GM18508 (cell line): ENCODE measurements at regions not wholly inside any gene's neighbourhood (a gene's known extent, or its start where the extent isn't known, plus 50 kb on each side); places are given as distances from the start of the nearest gene placed in this dataset.
"Not testable (repeated sequence)": the region's sequence is repeated elsewhere in the genome, so short reads cannot be mapped to it uniquely, and the experiment has no call there.

Source experiments
- ATAC-seq: cut with Tn5 transposase; IDR thresholded peaks from one replicate; pipeline ENCODE4 v1.9.1; 2021; ENCODE audit warnings: moderate number of reproducible peaks; ENCODE audit not compliant: insufficient read depth, unreplicated experiment

GRCh38 chr1:8122477-8123407, 96.6 kb upstream of the ERRFI1 start:
- no peak for ATAC-seq

DNA sequence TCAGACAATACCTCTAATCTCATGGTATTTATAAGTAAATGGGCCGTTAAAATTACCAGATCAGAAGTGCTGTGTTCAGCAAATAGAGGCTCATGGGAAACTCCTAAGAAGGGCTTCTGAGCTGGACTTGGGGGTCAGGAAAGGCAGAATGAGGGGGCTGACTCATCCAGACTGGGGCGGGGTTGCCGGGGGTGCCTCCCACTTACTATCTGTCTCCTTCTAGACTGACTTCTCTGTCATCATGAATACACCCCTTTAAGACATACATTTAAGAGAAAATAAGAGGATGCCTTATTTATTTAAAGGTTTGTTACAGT, 96.0 kb upstream of the ERRFI1 start:
- ATAC-seq, result no peak

GRCh38 chr1:8121261-8122159, 95.4 kb upstream of the ERRFI1 start:
- no peak for ATAC-seq

GRCh38 chr1:8120693-8121260, 94.7 kb upstream of the ERRFI1 start:
- no peak for ATAC-seq

GRCh38 chr1:8118736-8119135, 92.6 kb upstream of the ERRFI1 start:
- not testable (repeated sequence) for ATAC-seq

DNA sequence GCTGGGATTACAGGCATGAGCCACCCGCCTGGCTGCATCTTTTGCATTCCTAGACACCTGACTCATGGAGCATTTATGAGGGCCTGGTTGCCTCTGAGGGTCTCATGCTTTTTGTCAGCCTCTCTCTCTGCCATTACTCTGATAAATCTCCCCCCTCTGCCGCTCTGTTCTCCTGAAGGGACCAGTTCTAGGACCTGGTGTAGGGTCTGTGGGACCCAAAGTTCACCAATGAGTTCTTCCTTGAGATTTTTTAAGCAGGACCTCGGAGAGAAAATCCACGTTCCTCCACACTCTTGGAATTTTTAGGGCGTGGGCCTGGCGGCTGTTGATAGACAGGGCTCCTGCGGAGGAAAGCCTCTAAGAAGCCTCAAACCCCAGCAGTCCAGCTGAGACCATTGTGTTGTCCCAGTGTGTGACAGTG, 91.9 kb upstream of the ERRFI1 start:
- ATAC-seq, result no peak

DNA sequence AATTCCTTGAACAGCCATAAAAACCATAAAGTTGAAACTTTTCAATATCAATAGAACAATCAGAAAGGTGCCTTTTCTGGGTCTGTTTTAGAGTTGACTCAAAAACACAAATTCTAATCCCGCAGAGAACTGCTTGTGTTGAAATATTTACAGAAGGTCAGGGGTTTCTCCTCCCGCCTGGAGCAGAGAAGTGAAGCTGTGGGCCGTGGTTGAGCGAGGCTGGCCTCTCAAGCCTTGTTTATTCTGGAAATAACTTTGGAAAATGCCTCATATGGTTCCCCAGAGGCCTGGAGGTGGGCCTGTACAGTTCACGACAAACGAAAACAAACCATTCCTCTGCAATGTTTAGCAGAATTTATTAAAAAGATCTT, 90.8 kb upstream of the ERRFI1 start:
- no peak for ATAC-seq

DNA sequence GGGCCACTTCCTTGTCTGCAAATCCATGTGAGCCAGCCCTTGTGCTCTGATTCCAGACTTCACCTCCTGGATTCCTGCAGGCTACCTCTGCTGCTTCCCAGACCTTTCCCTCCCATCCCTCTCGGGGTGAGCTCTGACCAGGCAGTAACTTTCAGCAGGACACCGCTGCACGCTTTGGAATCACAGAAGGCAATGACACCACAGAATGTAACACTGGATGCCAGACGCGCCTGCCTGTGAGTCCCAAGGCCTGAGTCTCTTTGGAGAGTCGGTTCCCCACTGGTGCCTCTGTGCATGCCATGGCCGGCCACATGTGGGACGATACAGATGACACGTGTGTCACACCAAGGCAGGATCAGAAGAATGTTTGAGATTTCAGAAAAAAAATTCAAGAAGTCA, 89.7 kb upstream of the ERRFI1 start:
- ATAC-seq, result no peak

DNA sequence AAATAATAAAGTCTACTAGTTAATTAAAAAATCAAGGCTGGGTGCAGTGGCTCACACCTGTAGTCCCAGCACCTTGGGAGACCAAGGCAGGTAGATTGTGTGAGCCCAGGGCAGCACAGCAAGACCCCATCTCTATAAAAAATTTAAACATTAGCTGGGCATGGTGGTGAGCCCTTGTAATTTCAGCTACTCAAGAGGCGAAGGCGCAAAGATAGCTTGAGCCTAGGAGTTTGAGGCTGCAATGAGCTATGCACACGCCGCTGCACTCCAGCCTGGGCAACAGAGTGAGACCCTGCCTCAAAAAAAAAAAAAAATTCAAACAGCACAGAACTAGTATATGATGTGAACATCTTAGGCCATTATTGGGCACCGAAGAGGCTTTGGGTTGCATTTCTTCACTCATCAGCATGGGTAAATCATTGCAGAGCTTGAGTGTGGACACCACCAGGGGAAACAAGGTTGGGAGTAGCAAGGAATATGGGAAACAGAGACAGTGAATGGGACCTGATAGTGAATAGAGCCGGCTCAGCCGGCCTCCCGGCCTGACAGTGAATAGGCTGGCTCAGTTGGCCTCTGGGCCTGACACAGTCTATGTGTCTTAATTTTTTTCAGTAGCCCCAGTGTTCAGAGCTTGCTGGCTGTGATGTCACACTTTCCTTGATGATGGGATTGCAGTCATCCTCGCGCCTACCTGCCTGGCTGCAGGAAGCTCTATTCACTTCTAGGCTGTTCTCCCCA, 89.1 kb upstream of the ERRFI1 start:
- no peak for ATAC-seq

DNA sequence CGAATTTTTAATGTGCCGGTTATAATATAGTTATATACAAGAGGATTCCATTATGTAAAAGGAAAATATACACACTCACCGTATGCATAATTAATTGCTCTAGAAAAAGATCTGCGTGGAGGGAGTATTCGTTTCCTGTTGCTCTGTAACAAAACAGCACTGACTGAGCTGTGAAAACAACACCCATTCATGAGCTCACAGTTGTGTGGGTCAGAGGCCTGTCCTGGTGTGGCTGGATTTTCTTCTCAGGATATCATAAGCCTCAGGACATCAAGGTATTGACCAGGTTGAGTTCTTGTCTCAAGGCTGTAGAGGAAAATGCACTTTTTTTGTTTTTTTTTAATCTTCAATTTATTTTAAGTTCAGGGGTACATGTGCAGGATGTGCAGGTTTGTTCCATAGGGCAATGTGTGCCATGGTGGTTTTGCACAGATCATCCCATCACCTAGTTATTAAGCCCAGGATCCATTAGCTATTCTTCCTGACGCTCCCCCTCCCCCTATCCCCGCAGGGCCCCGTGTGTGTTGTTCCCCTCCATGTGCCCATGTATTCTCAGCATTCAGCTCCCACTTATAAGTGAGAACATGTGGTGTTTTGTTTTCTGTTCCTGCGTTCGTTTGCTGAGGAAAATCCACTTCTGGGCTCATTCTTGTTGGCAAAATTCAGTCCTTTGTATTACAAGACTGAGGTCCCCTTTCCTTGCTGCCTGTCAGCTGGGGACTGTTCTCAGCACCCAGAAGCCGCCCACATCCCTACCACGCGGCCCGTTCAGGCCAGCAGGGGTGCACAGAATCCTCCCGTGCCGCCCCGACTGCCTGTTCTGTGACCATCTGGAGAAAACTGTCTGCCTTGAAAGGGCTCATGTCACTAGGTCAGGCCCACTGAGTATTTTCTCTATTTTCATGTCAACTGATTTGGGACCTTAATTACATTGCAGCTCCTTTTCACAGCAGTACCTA, 87.4 kb upstream of the ERRFI1 start:
- no peak for ATAC-seq

DNA sequence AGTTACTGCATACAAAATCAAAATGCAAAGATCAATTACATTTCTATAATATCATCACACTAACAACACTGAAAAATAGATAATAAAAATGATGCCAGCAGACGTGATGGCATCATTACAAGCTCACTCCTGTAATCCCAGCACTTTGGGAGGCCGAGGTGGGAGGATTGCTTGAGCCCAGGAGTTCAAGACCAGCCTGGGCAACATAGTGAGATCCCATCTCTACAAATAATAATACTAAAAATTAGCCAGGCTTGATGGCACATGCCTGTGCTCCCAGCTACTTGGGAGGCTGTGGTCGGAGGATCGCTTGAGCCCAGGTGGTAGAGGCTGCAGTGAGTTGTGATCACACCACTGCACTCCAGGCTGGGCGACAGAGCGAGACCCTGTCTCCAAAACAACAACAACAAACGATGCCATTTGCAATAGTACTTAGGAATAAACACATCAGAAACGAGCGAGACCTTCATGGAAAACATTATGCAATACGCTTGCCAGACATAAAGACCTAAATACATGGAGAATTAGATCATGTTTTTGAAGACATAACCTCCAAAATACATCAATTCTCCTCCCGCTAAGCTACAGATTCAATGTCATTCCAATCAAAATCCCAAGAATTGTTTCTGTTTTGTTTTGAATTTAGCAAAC, 86.6 kb upstream of the ERRFI1 start:
- no peak for ATAC-seq

- no peak for ATAC-seq
These were observed 85.5 kb upstream of the ERRFI1 start for GRCh38 chr1:8111560-8111959.

GRCh38 chr1:8109216-8109615, 83.1 kb upstream of the ERRFI1 start:
- ATAC-seq, result no peak

DNA sequence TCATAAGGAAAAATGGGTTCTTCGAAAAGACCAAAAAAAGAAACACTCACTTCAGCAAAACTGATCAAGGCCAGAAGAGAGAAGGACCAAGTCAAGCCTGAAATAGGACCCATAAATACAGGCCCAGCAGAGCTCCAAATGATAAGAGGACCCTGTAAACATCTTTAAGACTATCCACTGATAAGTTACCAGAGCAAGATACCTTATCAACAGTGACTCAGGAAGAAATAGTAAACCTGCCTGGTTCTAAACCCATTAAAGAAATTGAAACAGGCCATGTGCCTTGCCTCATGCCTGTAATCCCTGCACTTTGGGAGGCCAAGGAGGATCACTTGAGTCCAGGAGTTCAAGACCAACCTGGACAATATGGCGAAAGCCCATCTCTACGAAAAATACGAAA, 81.8 kb upstream of the ERRFI1 start:
- no peak for ATAC-seq

GRCh38 chr1:8104278-8105236, 78.4 kb upstream of the ERRFI1 start:
- no peak for ATAC-seq

DNA sequence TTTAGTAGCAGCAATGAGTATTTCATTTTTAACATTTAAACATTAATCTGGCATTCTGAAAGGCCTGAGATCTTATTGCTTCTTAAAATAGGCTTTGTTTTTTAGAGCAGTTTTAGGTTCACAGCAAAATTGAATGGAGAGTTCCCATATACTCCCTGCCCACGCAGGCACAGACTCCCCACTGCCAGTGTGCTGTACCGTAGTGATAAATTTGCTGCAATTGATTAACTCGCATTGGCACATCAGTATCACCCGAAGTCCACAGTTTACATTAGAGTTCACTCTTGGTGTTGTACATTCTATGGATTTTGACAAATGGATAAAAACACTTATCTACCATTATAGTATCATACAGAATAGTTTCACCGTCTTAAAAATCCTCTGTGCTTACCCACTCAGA, 71.8 kb upstream of the ERRFI1 start:
- no peak for ATAC-seq

DNA sequence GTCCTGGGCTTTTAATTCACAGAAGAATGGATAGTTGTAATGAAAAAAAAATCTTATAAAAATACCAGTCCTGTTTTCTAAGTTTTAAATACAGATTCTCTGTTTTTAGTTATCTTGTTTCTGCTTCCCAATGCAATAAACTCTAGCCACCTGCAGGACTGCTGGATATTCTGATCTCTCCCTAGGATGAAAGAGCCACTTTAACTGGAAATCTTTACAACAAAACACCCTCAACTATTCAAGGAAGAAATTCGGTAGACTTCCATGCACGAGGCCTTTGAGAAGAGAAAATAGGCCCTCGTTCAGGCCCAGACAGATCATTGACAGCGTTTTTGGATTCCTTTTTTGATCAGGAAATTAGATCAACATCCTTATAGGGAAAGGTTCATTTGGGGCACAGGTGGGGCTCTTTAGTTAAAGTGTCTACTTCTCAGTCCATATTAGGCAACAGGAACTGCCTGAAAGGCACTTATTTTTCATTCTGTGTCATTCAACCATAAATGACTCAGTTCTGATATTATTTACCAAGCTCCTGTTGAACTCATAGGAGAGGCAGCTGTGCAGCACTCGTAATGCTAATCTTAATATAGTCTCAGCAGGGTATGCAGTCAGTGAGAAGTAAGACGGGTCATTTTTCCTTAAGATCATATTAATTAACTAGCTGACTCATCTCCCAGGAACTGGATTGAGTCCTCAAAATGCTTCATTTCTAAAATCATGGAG, 71.1 kb upstream of the ERRFI1 start:
- ATAC-seq, result peak; percentile 81
